ENCODE measurements at regions not wholly inside any gene's neighbourhood (a gene's known extent, or its start where the extent isn't known, plus 50 kb on each side); places are given as distances from the start of the nearest gene placed in this dataset.

DNA sequence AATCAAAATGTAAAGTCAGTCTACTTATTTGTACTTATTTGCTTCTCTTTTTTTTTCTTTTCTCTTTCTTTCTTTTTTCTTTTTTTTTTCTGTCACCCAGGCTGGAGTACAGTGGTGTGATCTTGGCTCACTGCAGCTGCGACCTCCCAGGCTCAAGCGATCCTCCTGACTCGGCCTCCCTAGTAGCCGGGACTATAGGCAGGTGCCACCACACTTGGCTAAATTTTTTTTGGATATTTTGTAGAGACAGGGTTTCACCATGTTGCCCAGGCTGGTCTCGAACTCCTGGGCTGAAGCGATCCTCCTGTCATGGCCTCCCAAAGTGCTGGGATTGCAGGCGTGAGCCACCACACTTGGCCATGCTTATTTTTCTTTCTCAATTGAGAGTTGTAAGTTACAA lies 98.8 kb upstream of the ZBTB40 start:
- Histone ChIP-seq H3K27ac (no peak overlapping the region), H3K9me3 (no peaks in the 10 kb centered on the region), H3K4me3 (no peak overlapping the region), H3K27me3 (peaks cover 100% of the 10 kb centered on the region), H3K36me3 (no peaks in the 10 kb centered on the region), H3K4me1 (peaks cover 0 to 19% (median 5%) of the 10 kb centered on the region in 3 donors)
- 91 to 100% methylated on average over 1 to 6 of the region's 7 CpGs for WGBS, 2 donors (ENCODE audit: low coverage in 1 of 2)
- TF ChIP-seq CTCF (IDR thresholded peaks at IDR 0.05), result no peak
- no peak for TF ChIP-seq POLR2AphosphoS5 (IDR thresholded peaks at IDR 0.05)
- no peak for TF ChIP-seq POLR2A (IDR thresholded peaks at IDR 0.05)
- no peak for TF ChIP-seq EP300 (IDR thresholded peaks at IDR 0.05)
- no peak for ATAC-seq

DNA sequence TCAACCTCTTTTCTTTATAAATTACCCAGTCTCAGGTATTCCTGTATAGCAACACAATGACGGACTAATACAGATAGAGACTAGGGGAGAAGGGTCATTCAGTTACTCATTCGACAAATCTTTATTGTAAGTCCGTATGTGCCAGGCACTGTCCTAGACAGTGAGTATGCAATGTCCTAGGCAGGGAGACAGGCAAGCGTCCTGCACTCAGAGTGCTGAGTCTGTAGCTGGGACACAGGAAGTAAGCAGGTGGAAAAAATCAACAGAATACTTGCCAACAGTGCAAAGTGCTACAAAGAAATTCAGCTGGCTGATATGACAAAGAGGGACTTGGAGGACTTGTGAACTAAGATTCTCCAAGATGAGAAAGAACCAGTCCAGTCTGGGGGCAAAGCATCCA lies 92.2 kb upstream of the ZBTB40 start:
- Histone ChIP-seq H3K9me3 (no peaks in the 10 kb centered on the region), H3K4me3 (no peak overlapping the region), H3K36me3 (no peaks in the 10 kb centered on the region), H3K27me3 (peaks cover 92% of the 10 kb centered on the region), H3K27ac (no peak overlapping the region), H3K4me1 (no peaks in the 10 kb centered on the region)
- TF ChIP-seq POLR2A (IDR thresholded peaks at IDR 0.05), result no peak
- TF ChIP-seq POLR2AphosphoS5 (IDR thresholded peaks at IDR 0.05), result no peak
- no peak for TF ChIP-seq EP300 (IDR thresholded peaks at IDR 0.05)
- no peak for TF ChIP-seq CTCF (IDR thresholded peaks at IDR 0.05)
- 59 to 80% methylated on average over 2 to 4 of the region's 4 CpGs for WGBS, 2 donors (ENCODE audit: low coverage in 1 of 2)
- ATAC-seq, result no peak

- H3K9me3 ChIP-seq, result no peaks in the 10 kb centered on the region
- no peak overlapping the region for H3K4me3 ChIP-seq
- TF ChIP-seq EP300 (IDR thresholded peaks at IDR 0.05) (no peak), CTCF (IDR thresholded peaks at IDR 0.05) (no peak), POLR2A (IDR thresholded peaks at IDR 0.05) (no peak), POLR2AphosphoS5 (IDR thresholded peaks at IDR 0.05) (no peak)
- H3K36me3 ChIP-seq, result no peaks in the 10 kb centered on the region
- ATAC-seq, result no peak
- no peak overlapping the region for H3K27ac ChIP-seq
- peaks cover 89% of the 10 kb centered on the region for H3K27me3 ChIP-seq
- WGBS, 2 donors (ENCODE audit: low coverage in 1 of 2), result 60 to 73% methylated on average over 3 to 4 of the region's 6 CpGs
- no peaks in the 10 kb centered on the region for H3K4me1 ChIP-seq
These were observed 88.8 kb upstream of the ZBTB40 start for GRCh38 chr1:22362626-22363402.

GRCh38 chr1:22363403-22364325 lies 88.0 kb upstream of the ZBTB40 start:
- 74 to 90% methylated on average over 6 of the region's 13 CpGs for WGBS, 2 donors (ENCODE audit: low coverage in 1 of 2)
- H3K27me3 ChIP-seq, result peaks cover 89% of the 10 kb centered on the region

More at GRCh38 chr1:22363403-22364325, 88.0 kb upstream of the ZBTB40 start:
- Histone ChIP-seq H3K36me3 (no peaks in the 10 kb centered on the region), H3K4me3 (no peak overlapping the region), H3K4me1 (no peaks in the 10 kb centered on the region), H3K9me3 (no peaks in the 10 kb centered on the region), H3K27ac (no peak overlapping the region)
- no peak for ATAC-seq
- TF ChIP-seq POLR2A (IDR thresholded peaks at IDR 0.05) (no peak), CTCF (IDR thresholded peaks at IDR 0.05) (no peak), POLR2AphosphoS5 (IDR thresholded peaks at IDR 0.05) (no peak), EP300 (IDR thresholded peaks at IDR 0.05) (no peak)

All from gastroesophageal sphincter (tissue), 4 donors.